HG03135 (cell line): ENCODE measurements at regions not wholly inside any gene's neighbourhood (a gene's known extent, or its start where the extent isn't known, plus 50 kb on each side); places are given as distances from the start of the nearest gene placed in this dataset.
A peak's percentile ranks its signal among the peaks of the same experiment; 100 is the strongest.
"Not testable (repeated sequence)": the region's sequence is repeated elsewhere in the genome, so short reads cannot be mapped to it uniquely, and the experiment has no call there.

ENCODE experiments used
- ATAC-seq: cut with Tn5 transposase; IDR thresholded peaks from one replicate; pipeline ENCODE4 v1.9.1; 2021; ENCODE audit warnings: mild to moderate bottlenecking, moderate library complexity; ENCODE audit not compliant: unreplicated experiment

DNA sequence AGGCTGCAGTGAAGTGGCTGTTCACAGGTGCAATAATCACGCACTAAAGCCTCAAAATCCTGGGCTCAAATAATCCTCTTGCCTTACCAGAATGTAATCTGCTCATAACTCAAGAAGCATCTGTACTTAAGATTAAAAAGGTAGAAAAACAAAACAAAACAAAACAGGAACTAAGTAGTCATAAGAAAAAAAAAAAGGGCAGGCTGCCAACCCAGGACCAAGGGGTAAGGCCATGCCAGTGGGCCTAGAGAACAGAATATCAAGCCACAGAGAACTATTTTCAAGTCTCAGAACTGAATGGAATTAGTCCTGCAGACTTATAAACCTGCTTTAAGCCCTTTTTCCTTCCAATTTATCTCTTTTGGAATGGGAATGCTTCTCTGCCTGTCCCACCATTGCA is 64.8 kb upstream of the TBC1D3K start:
- no peak for ATAC-seq

GRCh38 chr17:37858391-37858790 is 65.8 kb upstream of the TBC1D3K start:
- ATAC-seq, result not testable (repeated sequence)

DNA sequence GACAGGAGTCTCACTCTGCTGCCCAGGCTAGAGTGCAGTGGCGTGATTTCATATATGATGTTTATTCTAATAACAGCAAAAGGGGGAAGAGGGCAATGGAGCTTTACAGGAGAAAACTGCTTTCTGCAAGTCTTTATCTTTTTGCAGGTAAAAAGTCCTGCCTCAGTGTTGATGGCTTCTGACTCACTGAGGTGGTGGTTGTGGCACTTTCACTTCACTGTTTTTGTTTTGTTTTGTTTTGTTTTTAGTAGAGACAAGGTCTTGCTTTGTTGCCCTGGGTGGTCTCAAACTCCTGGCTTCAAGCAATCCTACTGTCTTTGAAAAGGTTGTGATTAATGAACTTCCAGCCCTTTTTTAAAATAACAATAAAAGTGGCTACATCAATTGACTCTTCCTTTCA is 68.0 kb upstream of the TBC1D3K start:
- ATAC-seq, result no peak

DNA sequence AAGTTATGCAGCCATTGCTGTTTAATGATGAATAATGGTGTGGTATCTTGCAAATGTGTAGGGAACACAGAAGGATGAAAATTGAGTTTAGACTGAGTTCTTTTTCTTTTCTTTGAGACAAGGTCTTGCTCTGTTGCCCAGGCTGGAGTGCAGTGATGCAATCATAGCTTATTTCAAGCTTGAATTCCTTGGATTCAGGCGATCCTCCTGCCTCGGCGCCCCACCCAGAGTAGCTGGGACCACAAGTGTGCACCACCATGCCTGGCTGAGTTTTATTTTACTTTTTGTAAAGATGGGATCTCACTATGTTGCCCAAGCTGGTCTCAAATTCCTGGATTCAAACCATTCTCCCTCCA is 74.6 kb upstream of the TBC1D3K start:
- ATAC-seq, result no peak

GRCh38 chr17:37848690-37849616 is 75.3 kb upstream of the TBC1D3K start:
- peak; percentile 52 for ATAC-seq

- ATAC-seq, result no peak
Observed at GRCh38 chr17:37847811-37848331, 76.3 kb upstream of the TBC1D3K start.

DNA sequence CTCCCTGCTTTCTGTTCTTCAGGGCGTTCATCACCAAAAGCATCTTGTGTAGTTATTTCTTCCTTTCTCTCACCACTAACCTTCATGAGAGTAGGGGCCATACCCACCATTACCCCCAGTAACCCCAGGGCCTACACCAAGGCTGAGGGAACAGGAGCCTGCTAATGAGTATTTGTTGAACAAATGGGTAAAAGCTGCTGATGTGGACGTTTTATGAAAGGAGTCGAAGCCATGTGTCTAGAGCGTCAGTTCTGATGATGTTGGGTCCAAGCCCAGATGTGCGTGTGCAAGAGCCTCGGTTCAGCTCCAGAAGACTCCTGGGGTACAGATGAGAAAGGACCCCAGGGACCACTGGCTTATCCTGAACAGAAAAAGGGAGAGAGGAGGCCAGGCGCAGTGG is 77.1 kb upstream of the TBC1D3K start:
- no peak for ATAC-seq

DNA sequence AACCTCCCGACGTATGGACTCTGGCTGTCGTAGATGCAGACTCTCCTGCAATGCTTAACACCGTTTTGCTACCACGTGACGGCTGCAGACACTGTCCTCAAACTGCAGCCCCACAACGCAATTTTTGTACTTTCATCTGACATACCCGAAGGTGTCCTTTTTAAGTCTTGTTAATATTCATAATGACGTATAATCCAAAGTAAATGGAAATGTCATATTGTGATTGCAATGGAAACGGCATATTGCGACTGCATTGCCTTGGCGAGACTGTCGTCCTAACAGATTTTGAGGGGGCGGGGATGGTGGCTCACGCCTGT is 79.3 kb upstream of the TBC1D3K start:
- no peak for ATAC-seq

DNA sequence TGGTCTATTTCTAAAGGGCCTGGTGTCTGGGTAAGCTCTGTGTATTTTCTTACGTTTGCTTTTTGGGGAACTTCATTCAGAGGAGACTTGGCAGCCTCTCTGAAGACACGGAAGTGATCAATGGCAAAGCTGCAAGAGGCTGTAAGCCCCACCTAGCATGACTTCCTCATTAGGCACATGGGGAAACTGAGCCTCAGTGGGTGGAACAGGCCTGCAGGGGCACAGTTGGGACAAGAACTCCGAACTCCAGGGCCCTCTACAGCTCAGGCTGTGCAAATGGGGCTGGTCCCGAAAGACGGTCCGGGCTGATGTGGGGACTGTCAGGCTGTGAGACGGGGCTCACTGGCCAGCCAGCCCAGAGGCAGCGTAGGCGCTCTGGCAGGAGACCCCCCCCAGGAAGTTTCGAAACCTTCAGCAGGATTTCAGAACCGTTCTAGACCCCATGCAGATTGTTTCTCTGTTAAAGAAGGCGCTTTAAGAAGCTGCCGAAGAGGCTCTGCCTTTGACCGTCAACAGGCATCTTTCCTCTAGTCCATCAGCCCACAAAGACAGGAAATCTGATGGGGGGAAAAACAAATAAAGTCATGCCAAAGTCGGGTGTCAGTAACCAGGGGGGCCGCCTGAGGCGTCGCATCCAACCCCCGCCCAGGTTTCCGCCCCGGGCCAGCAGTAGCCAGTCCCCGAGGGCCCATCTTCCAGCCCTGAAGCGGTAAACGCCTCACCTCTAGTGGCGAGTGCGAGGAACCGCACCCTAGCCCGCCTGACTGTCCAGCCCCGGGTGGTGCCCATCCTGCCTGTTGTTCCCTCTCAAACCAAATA is 79.8 kb upstream of the TBC1D3K start:
- no peak for ATAC-seq

DNA sequence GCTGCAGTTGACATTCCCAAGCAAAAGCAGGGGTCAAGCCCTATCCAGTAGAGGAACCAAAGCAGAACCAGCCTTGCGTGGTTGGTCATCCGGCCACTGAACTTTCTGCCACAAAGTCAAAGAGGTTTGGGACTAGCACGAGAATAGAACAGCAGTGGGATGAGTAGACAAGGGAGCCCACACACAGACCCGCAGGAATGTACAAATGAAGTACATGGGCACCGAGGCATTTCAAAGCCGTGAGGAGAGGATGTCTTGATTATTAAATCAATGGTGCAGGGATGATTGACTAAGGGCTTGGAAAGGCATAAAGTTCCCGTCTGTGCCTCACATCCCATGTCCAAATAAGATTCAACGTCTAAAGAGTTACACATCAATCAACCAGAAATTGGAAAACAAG is 81.8 kb upstream of the TBC1D3K start:
- ATAC-seq, result no peak

DNA sequence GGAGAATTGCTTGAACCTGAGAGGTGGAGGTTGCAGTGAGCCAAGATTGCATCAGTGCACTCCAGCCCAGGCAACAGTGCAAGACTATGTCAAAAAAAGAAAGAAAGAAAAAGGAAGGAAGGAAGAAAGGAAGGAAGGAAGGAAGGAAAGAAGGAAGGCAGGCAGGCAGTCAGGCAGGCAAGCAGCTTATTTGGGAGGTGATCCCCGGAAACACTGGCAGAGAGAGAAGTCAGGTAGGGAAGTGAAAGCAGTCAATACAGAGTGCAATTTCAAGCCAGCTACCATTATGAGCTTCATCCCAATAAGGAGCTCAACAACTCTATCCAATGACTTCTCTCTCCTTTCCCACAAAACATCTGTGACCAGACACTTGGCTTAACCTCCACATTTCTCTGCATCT is 83.0 kb upstream of the TBC1D3K start:
- ATAC-seq, result no peak

- ATAC-seq, result no peak
Observed at GRCh38 chr17:37840576-37840975, 83.6 kb upstream of the TBC1D3K start.

DNA sequence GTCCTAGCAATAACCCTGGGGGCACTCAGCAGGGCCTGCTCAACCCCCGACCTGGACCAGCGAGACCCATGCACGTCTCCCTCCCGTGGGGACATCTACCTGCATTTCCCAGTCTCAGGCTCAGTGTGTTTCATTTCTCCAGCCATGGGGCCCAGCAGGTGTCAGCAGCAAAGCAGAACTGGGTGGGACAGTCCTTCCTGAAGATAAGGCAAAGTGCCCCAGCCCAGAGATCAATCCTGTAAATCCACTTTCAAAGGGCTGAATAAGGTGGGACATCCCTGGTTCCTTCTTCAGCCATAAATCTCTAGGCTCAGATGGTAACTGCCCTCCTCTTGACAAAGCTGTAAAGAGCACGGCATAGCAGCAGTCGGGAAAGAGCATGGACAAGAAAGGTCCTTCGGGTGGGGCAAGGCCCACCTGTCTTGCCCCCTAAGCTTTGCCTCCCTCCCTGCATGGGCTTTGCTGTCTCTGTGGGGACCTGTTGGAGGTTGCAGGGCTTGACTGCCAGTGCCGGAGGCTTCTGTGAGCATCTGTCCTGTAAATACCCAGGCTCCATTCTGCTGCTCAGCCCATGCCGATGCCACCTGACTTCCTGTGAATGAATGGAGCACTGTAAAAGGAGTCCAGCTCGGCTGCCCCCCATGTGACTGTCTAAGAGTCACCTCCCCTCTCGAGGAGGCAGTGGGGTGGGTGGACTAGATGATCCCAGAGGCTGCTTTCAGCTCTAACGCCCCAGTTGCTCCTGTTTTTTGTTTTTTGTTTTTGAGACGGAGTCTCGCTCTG is 84.8 kb upstream of the TBC1D3K start:
- ATAC-seq, result no peak

DNA sequence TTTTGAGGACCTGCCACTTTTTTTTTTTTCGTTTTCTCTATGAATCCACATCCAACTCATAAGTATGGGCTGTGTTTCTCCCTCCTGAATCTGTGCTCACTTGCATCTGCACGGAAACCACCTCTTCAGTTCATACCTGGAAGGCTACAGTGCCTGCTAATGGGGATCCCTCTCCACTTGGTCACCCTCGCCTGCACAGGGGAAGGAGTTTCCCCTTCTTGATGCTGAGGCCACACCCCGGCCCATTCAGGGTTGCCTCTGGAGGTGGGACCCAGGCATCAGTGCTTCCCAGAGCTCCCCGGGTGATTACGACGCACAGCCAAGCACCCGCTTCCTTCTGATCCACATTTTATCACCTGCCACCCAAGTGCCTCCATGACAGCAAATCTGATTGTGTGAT is 85.9 kb upstream of the TBC1D3K start:
- no peak for ATAC-seq

- no peak for ATAC-seq
Observed at GRCh38 chr17:37836593-37836992, 87.6 kb upstream of the TBC1D3K start.

GRCh38 chr17:37834168-37834567 is 89.3 kb upstream of the HNF1B start:
- ATAC-seq, result no peak

DNA sequence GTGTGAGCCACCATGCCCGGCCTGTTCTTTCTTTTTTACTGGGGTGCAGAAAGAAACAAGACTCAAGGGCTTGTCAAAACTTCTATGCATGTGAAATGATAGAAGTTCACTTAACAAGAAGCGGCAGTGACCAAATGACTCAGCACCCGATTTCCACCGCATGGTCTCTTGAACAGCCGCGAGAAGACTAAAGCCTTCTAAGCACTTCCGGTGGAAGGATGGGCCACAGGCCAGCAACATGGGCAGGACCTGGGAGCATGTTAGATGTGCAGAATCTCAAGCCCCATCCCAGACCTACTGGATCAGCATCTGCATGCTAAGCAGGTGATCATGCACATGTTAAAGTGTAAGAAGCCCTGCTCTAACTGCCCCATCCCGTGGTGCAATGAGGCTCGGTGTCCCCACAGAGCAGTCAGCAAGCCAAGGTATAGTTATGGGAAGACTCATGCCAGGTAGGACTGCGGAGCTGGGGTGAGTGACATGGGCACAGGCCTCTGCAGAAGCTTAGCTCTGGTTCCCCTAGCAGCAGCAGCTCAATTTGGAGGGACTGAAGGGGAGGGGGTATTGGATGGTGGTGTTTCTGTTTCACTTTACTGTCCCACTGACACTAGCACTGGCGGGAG is 88.5 kb upstream of the HNF1B start:
- ATAC-seq, result peak; percentile 48

DNA sequence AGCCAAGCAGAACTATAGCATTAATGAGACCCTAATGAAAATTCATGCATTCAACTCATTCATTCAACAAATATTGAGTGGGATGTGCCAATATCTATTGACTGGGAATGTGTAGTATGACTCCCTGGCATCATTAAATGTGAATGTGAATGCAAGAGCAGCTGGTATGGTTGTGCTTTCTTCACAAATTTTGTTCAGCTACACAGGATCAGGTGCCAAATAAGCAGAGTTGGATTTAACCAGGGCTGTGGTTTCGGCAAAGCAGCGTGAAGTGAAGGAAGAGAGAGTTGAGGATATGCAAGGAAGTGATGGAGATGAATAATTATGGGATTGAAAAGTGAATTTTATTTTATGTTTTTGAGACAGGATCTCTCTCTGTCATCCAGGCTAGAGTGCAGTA is 87.1 kb upstream of the HNF1B start:
- ATAC-seq, result no peak

- no peak for ATAC-seq
Observed at GRCh38 chr17:37831492-37831891, 86.6 kb upstream of the HNF1B start.

GRCh38 chr17:37830151-37830993 is 85.5 kb upstream of the HNF1B start:
- ATAC-seq, result no peak
